HG02981 (cell line): ENCODE measurements at regions not wholly inside any gene's neighbourhood (a gene's known extent, or its start where the extent isn't known, plus 50 kb on each side); places are given as distances from the start of the nearest gene placed in this dataset.

Experiments used
- ATAC-seq: cut with Tn5 transposase; IDR thresholded peaks from one replicate; pipeline ENCODE4 v1.9.1; 2021; ENCODE audit warnings: mild to moderate bottlenecking, moderate library complexity; ENCODE audit not compliant: unreplicated experiment

- ATAC-seq = no peak
These were observed 238.2 kb upstream of the MYT1L start for GRCh38 chr2:2569306-2569705.

DNA sequence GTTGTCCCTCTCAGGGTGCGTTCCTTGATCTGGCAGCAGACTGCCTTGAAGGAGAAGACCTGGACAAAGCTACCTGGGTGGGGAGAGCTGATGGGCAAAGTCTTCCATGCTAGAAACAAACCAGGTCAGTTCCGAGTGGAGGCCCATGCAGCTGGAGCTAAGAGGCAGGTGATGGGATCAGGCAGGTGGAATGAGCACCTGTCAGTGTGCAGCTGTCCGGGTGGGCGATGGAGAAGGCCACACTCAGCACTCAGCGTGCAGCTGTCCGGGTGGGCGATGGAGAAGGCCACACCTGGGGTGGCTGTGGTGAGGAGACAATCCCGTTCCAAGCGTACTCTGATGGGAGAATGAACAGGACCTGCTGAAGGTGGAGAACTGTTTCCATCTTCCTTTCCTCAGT is 237.3 kb upstream of the MYT1L start:
- no peak for ATAC-seq

DNA sequence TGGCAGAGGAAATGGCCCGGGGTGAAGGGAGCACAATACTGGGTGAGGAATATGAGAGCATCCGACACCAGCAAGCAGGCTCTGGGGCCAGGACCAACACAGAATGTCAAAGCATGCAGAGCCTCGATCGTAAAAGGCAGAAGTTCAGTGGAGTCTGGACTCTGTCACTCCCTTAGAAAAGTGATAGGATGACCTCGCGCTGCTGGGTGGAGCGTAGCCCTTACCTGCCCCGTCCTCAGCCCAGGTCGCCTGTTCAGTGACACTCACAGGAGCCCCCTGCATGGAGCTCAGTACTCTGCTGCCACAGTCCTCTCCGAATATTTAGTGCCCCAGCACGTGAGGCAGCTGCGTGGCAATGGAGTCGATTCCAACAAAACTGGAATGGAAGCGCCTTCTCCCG is 236.7 kb upstream of the MYT1L start:
- no peak for ATAC-seq

DNA sequence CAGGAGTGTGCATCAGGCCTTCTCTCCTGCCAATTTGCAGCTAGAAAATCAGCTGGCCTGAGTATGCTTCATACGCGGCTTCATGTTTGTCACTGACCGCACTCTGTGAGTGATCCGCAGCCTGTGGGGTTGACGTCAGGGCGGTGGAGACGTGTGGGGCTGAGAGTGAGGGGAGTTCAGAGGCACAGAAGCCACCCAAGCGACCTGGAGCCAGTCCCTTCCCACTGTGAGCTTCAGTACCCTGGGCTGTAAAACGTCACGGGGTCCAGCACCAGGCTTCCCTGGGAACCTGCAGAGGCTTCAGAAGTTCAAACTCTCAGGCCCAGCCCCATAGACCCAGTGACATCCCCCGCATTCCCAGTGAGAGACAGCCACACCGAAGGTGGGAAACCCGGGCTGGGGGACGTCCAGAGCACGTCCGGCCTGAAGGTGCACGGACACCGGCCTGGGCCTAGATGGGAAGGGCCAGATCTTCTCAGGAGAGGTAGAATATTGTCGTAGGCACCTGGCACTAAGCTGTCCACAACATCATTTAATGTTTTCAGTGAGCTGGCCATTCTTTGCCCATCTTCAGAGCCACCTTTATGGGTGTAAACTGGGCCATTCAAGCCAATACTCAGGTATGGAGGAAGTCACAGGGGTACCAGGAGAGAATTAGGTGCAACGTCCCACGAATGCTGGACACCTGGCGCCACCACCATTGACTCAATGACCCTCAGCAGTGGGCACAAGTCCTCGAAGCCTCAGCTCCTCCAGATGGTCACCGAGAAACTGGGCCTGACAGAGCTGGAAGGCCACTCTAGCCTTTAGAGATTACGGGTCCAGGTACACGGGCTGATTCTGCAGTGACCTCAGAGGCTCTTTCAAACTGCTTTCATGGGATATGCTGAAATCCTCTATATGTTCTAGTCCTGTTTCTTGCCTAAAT is 235.6 kb upstream of the MYT1L start:
- no peak for ATAC-seq

- no peak for ATAC-seq
These were observed 234.6 kb upstream of the MYT1L start for GRCh38 chr2:2565671-2566070.

DNA sequence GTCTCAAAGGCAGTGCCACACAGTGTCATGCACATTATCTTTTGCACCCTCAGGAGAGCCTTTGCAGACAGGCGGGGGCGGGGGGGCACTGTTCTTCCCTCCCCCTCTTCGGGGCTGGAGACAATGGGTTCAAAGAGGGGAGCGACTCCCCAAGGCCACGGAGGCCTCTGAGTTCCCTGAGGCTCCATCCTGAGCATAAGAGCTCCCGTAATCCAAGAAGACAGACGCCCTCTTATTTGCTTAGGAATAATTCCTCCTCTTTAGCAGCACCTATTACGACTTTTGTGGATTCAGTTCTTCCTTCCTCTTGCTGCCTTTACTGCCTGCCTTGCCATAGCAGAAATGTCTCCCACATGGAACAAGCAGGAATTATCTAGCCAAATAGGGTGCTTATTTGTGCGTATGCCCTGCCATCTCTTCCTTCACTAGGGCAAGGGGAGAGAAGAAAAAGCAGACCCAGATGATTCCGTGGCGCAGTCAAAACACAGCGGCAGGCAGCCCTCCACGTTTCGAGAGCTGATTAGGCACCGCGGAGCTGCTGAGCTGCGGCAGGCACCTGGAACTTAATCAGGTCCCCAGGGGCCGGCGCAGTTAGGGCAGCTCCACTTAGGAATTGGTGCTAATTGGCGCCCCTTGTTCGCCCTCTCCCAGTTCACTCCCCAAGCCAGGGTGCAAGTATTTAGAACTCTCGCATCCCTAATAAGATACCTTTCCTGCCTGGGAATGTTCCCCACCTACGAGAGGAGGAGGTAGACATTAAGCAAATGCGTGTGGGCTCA is 233.4 kb upstream of the MYT1L start:
- no peak for ATAC-seq

DNA sequence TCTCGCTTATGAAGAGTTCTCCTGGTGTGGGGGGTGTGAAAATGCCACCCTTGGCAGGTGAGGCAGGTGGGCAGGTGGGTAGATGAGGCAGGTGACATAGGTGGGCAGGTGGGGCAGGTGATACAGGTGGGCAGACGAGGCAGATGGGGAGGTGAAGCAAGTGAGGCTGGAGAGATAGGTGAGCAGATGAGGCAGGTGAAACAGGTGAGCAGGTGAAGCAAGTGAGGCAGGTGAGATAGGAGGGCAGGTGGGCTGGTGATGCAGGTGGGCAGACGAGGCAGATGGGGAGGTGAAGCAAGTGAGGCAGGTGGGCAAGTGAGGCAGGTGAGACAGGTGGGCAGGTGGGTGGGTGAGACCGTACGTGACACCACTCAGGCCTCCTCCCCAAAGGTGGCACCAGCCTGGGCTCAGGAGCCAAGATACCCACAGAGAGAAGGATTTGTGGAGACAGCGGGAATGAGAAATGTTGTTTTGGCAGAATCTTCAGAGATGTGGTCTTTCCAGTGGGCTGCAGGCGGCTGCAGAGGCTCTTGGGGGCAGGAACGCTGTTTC is 232.3 kb upstream of the MYT1L start:
- no peak for ATAC-seq

- ATAC-seq = no peak
These were observed 231.8 kb upstream of the MYT1L start for GRCh38 chr2:2562867-2563266.

DNA sequence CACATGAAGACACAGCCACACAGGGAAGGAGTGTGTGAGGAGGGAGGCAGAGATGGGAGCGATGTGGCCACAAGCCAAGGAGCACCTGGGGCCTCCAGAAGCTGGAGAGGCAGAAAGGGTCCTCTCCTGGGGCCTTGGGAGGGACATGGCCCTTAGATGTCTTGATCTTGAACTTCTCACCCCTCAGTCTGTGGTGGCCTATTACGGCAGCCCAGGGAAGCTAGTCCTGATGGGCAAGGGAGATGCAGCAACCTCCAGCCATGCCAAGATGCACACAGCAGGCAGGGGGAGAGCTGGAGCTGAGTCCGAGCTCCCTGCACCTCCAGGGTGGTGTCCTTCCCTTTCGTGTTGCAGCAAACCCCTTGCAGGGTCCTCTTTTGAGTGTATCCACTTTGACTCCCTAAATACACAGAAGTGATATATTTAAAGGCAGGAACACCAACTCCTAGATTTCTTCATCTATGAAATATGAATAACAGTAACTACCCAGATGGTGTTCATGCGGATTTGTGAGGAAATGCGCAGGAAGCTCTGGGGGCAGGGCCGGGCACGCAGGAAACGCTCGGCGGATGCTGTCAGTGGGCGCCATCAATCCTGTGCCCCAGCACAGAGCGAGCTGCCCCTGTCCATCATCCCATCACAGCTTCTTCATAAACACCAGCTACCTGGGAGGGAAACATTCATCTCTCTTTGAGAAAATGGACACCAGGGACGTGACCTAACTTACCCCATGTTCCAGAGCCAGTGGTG is 230.4 kb upstream of the MYT1L start:
- no peak for ATAC-seq

GRCh38 chr2:2560374-2561015 is 229.4 kb upstream of the MYT1L start:
- no peak for ATAC-seq

DNA sequence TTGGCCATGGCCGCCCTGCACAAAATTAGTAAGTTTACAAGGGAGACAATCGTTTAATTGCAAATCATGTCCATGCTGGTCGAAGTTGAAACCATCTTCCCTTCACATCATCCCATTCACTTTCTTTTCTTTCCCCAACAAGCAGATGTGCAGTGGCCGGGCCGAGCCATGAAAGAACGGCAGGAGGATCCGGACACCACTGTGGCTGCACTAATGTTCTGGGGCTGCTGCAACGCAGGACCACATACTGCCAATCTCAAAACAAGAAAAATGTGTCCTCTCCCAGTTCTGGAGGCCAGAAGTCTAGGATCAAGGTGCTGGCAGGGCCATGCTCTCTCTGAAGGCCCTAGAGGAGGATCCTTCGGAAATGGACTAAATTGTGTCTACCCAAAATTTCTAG is 227.4 kb upstream of the MYT1L start:
- ATAC-seq = no peak

GRCh38 chr2:2557475-2557874 is 226.4 kb upstream of the MYT1L start:
- ATAC-seq = no peak

DNA sequence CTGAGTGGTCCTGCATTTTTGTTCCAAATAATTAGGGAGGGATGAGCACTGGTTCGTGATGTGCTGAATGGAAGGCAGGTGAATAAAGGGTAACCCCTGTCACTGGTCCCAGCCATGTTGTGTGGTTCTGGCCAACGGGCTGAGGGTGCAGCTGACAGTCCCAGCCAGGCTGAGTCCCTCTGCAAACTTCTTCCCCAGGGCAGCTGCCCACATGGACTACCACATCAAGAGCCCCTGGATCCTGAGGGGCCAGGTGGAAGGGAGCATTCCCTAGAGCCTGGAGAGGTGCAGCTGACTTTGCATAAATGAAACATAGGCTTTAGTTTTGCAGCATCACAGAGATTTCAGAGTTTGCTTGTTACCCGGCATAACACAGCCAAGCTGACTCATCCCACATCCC is 219.8 kb upstream of the MYT1L start:
- ATAC-seq = no peak

- no peak for ATAC-seq
These were observed 216.8 kb upstream of the MYT1L start for GRCh38 chr2:2547911-2548310.

- no peak for ATAC-seq
These were observed 216.4 kb upstream of the MYT1L start for GRCh38 chr2:2547451-2547850.

GRCh38 chr2:2546046-2546445 is 215.0 kb upstream of the MYT1L start:
- no peak for ATAC-seq

DNA sequence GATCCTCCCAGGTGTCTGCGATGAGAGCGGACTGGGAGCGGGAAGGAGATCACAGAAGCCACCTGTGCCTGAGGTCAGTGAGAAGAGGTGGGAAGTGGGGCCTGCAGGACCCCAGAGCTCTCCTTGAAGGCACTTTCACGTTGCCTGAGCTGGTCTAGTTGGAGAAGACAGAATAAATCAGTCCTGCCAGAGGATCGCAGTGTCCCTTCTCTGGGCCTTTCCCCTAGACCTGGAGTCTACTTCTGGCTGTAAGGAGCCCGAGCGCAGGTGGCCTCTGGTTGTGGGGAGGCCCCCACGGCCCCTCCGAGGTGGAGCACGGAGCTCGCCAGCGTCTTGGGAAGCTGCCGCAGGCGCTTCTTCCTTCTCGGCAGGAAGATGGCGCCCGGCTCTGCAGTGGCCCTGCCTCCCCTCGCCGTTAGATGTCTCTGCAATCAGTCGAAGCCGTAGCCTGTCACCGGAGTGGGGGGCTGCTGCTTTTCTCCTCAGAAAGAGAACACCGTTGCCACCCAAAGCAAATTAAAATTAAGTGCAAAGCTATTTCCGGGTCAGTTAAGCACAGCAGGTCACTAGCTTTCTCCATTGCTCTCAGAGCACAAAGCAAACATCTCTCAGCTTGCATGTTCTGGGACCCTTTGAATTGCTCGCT is 212.0 kb upstream of the MYT1L start:
- ATAC-seq = no peak

DNA sequence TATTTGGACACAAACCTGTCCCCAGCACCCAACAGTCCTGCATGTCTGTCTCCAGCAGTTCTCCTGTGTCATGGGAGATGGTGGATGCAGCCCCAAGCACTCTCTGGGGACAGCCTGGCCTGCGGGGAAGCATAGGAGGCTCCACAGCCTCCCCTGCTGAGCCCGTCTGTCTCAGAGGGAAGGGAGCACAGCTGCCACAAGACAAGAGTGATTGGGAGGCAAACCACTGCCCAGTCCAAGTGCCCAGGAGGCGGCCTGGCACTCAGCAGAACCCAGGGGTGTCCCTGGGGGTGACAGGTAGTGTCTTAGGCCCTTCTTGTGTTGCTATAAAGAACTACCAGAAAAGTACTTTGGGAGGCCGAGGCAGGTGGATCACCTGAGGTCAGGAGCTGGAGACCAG is 211.2 kb upstream of the MYT1L start:
- no peak for ATAC-seq

GRCh38 chr2:2540406-2540805 is 209.3 kb upstream of the MYT1L start:
- ATAC-seq = no peak

DNA sequence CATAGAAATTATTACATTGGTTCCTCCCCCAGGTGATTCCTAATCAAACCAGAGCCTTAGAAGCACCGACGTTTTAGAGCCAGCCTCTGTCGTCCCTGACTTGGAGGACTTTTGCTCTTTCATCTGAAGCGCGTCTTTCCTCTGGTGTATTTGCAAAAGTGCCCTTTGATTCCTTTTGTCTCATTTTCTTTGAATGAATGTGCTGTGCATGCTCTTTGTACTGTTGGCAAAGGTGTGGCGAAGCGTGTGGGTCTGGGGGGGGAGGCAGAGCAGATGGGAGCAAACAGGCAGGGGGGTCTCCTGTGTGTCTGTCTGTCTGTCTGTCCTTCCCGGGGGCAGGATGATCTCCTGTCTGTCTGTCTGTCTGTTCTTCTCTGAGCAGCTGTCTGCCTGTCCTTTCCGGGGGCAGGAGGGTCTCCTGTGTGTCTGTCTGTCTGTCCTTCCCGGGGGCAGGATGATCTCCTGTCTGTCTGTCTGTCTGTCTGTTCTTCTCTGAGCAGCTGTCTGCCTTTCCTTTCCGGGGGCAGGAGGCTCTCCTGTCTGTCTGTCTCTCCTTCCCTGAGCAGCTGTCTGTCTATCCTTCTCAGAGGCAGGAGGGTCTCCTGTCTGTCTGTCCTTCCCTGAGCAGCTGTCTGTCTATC is 205.5 kb upstream of the MYT1L start:
- ATAC-seq = no peak
